ENCODE measurements at regions not wholly inside any gene's neighbourhood (a gene's known extent, or its start where the extent isn't known, plus 50 kb on each side); places are given as distances from the start of the nearest gene placed in this dataset.

GRCh38 chr9:88191456-88191855 is 53.2 kb upstream of the SPATA31C2 start:
- TF ChIP-seq SIN3A (IDR thresholded peaks at IDR 0.05; ENCODE audit: low read depth) (no peak), EGR1 (IDR thresholded peaks at IDR 0.05; ENCODE audit: low read depth) (no peak)
